ENCODE measurements at regions not wholly inside any gene's neighbourhood (a gene's known extent, or its start where the extent isn't known, plus 50 kb on each side); places are given as distances from the start of the nearest gene placed in this dataset.

- H3K4me3 ChIP-seq: no peak overlapping the region
- TF ChIP-seq POLR2A (IDR thresholded peaks at IDR 0.05): no peak
- no peak for TF ChIP-seq CTCF (IDR thresholded peaks at IDR 0.05)
- H3K9me3 ChIP-seq: no peaks in the 10 kb centered on the region
- no peaks in the 10 kb centered on the region for H3K27me3 ChIP-seq
- WGBS, 2 donors: 33 to 40% methylated on average over 3 of the region's 3 CpGs
- no peaks in the 10 kb centered on the region for H3K36me3 ChIP-seq (replicated peaks in 1 of 2; ENCODE audit: insufficient read depth in 1 of 2, low read depth in 2 of 2)
- no peak for ATAC-seq
- H3K27ac ChIP-seq: no peak overlapping the region
- H3K4me1 ChIP-seq: no peaks in the 10 kb centered on the region
- DNase-seq: no peak
- intact Hi-C loops (cut with DNase I): no loop called here
Measured at GRCh38 chr16:60605176-60605575, 1431.1 kb downstream of the CDH8 start.

DNA sequence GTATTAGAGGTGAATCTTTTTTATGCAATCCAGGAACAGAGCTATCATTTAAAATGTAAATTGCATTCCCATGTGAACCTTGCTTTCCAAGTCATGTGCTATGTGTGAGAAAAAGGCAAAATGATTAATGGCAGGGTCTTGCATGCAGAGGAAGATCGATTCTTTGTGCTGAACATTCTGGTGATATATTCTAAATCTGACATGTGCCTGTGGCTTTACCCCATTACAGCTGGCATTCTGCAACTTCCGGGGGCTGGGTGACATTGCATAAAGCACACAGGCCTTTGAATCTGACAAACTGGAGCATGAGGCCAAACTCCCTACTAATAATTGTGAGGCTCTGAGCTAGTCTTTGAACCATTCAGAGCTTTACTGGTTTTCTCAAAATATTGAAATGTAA, 1449.7 kb downstream of the CDH8 start:
- Histone ChIP-seq H3K4me1 (no peaks in the 10 kb centered on the region), H3K27ac (no peak overlapping the region), H3K36me3 (replicated peaks in 1 of 2; ENCODE audit: insufficient read depth in 1 of 2, low read depth in 2 of 2) (no peaks in the 10 kb centered on the region), H3K9me3 (no peaks in the 10 kb centered on the region), H3K27me3 (no peaks in the 10 kb centered on the region), H3K4me3 (no peak overlapping the region)
- intact Hi-C loops (cut with DNase I): no loop called here
- DNase-seq: no peak
- no peak for TF ChIP-seq CTCF (IDR thresholded peaks at IDR 0.05)
- WGBS, 2 donors: 14 to 22% methylated on average over 2 of the region's 2 CpGs
- ATAC-seq: no peak

GRCh38 chr16:60582528-60582927, 1453.7 kb downstream of the CDH8 start:
- Histone ChIP-seq H3K4me1 (no peaks in the 10 kb centered on the region), H3K4me3 (no peak overlapping the region), H3K27me3 (no peaks in the 10 kb centered on the region), H3K27ac (no peak overlapping the region), H3K36me3 (replicated peaks in 1 of 2; ENCODE audit: insufficient read depth in 1 of 2, low read depth in 2 of 2) (no peaks in the 10 kb centered on the region), H3K9me3 (no peaks in the 10 kb centered on the region)
- WGBS, 2 donors: 47 to 50% methylated on average over 4 of the region's 4 CpGs
- TF ChIP-seq CTCF (IDR thresholded peaks at IDR 0.05) (no peak), POLR2A (IDR thresholded peaks at IDR 0.05) (no peak)
- DNase-seq (no peak), ATAC-seq (no peak)
- intact Hi-C loops (cut with DNase I): no loop called here

- Histone ChIP-seq H3K27me3 (no peaks in the 10 kb centered on the region), H3K4me1 (no peaks in the 10 kb centered on the region), H3K36me3 (replicated peaks in 1 of 2; ENCODE audit: insufficient read depth in 1 of 2, low read depth in 2 of 2) (no peaks in the 10 kb centered on the region), H3K9me3 (no peaks in the 10 kb centered on the region), H3K27ac (no peak overlapping the region), H3K4me3 (no peak overlapping the region)
- TF ChIP-seq CTCF (IDR thresholded peaks at IDR 0.05) (no peak), POLR2A (IDR thresholded peaks at IDR 0.05) (no peak)
- ATAC-seq (no peak), DNase-seq (no peak)
- intact Hi-C loops (cut with DNase I): no loop called here
Measured at GRCh38 chr16:60566901-60567300, 1469.3 kb downstream of the CDH8 start.

DNA sequence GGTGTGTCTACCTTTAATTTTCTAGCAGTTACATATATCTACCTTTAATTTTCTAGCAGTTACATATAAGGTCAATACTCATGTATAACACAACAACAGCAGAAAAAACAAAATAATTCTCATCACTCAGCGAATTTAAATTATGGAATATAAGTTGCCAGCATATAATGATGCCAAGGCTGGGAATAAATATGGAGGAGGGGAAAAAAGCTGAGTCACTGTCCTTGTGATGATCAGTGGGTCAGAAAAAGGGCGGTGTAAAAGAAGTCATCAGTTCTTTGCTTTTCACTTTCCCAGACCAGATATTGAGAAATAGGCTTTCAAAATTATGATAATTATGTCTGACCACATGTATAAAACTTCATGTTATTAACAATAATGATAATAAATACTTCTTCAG, 1471.7 kb downstream of the CDH8 start:
- no peaks in the 10 kb centered on the region for H3K4me1 ChIP-seq

More for the DNA sequence above, 1471.7 kb downstream of the CDH8 start:
- Histone ChIP-seq H3K27me3 (no peaks in the 10 kb centered on the region), H3K36me3 (replicated peaks in 1 of 2; ENCODE audit: insufficient read depth in 1 of 2, low read depth in 2 of 2) (no peaks in the 10 kb centered on the region), H3K4me3 (no peak overlapping the region), H3K27ac (no peak overlapping the region), H3K9me3 (no peaks in the 10 kb centered on the region)
- intact Hi-C loops (cut with DNase I): no loop called here
- no peak for DNase-seq
- ATAC-seq: no peak
- WGBS, 2 donors: 56 to 62% methylated on average over 2 of the region's 2 CpGs
- TF ChIP-seq CTCF (IDR thresholded peaks at IDR 0.05) (no peak), POLR2A (IDR thresholded peaks at IDR 0.05) (no peak)
